Ovary (tissue), 7 donors: ENCODE measurements at regions not wholly inside any gene's neighbourhood (a gene's known extent, or its start where the extent isn't known, plus 50 kb on each side); places are given as distances from the start of the nearest gene placed in this dataset.

Experiments
- DNase-seq, 5 donors: peaks; one replicate each; pipeline ENCODE4 v3.0.0-alpha.2; 2019 to 2020
- H3K27ac ChIP-seq, 2 donors: fragments of 200-600 bp; one replicate each; pipeline versions ENCODE4 v1.5.1 to v1.8.0; 2019 to 2022
- H3K27me3 ChIP-seq: fragments of 200-600 bp; one replicate; pipeline ENCODE4 v1.8.0; 2022
- H3K36me3 ChIP-seq: fragments of 200-600 bp; sonication (generic); one replicate; pipeline ENCODE4 v1.5.1; 2019
- H3K4me1 ChIP-seq: one replicate; pipeline ENCODE4 v1.8.1; 2013; ENCODE audit warnings: mild to moderate bottlenecking, moderate library complexity; ENCODE audit not compliant: insufficient read depth
- H3K4me3 ChIP-seq: fragments of 200-600 bp; sonication (generic); one replicate; pipeline ENCODE4 v1.5.1; 2017
- H3K9me3 ChIP-seq, 2 donors: fragments of 200-600 bp in 1 of 2; sonication (generic) in 1 of 2; one replicate each; pipeline versions ENCODE4 v1.5.1 to v1.8.1; 2013 to 2019; ENCODE audit warnings: mild to moderate bottlenecking in 1 of 2, moderate library complexity in 1 of 2
- CTCF ChIP-seq, 3 donors: fragments of 450-650 bp in 2 of 3; fragments of 200-600 bp in 1 of 3; IDR thresholded peaks; one replicate each; pipeline versions ENCODE4 v1.5.1 to v1.8.0; 2016 to 2022; ENCODE audit warnings: antibody characterized with exemption in 3 of 3, mild to moderate bottlenecking in 1 of 3
- EP300 ChIP-seq: sonication (generic); formaldehyde crosslinking; IDR thresholded peaks from one replicate; pipeline ENCODE4 v1.6.1; 2017; ENCODE audit warnings: antibody characterized with exemption
- POLR2A ChIP-seq: fragments of 450-650 bp; IDR thresholded peaks from one replicate; pipeline ENCODE4 v1.6.1; 2017; ENCODE audit warnings: antibody characterized with exemption, mild to moderate bottlenecking, moderate library complexity
- WGBS, 3 donors: extraction: QIAGEN DNeasy Blood & Tissue Kit in 1 of 3; methylation state at CpG; one replicate each; pipeline versions ENCODE4 v1.1.5 to v1.1.7; 2013 to 2017; 5-methylcytosine and 5-hydroxymethylcytosine counted together
- intact Hi-C, 4 donors: fragments of 100-400 bp; cut with DNase I; formaldehyde crosslinking; loops; one replicate each; pipeline versions ENCODE4 v1.11.0 to v1.15.1; 2022 to 2023
- donor health status: DM: no; HTN: no; CAD: no; lungs with moderate emphysema.
- donor health status: DM: no; HTN: no; CAD: no.
- donor health status: Bipolar disorder and iron deficiency.
- donor health status: DM: no; HTN: no; CAD: no.
- donor health status: DM: yes; HTN: yes; CAD: no.

GRCh38 chr2:8015848-8016600 lies 665.8 kb upstream of the ID2 start:
- intact Hi-C loops = no loop called here
- 69 to 82% (median 74%) methylated on average over 7 of the region's 7 CpGs for WGBS, 3 donors
- no peaks in the 10 kb centered on the region for H3K27me3 ChIP-seq

GRCh38 chr2:8016688-8017087 lies 665.2 kb upstream of the ID2 start:
- Histone ChIP-seq H3K36me3 (no peaks in the 10 kb centered on the region), H3K27me3 (no peaks in the 10 kb centered on the region), H3K27ac (no peak overlapping the region), H3K4me1 (no peaks in the 10 kb centered on the region), H3K9me3 (no peaks in the 10 kb centered on the region), H3K4me3 (no peak overlapping the region)
- DNase-seq = no peak
- intact Hi-C loops = no loop called here
- 93 to 95% (median 94%) methylated on average over 4 of the region's 4 CpGs for WGBS, 3 donors
- TF ChIP-seq POLR2A (no peak), CTCF (IDR thresholded peaks at IDR 0.05) (no peak), EP300 (no peak)

More at GRCh38 chr2:8015848-8016600, 665.8 kb upstream of the ID2 start:
- Histone ChIP-seq H3K27ac (no peak overlapping the region), H3K4me1 (no peaks in the 10 kb centered on the region), H3K9me3 (no peaks in the 10 kb centered on the region), H3K36me3 (no peaks in the 10 kb centered on the region), H3K4me3 (no peak overlapping the region)
- DNase-seq = no peak
- TF ChIP-seq EP300 (no peak), POLR2A (no peak), CTCF (IDR thresholded peaks at IDR 0.05) (no peak)

- Histone ChIP-seq H3K36me3 (no peaks in the 10 kb centered on the region), H3K27me3 (no peaks in the 10 kb centered on the region), H3K4me3 (no peak overlapping the region), H3K9me3 (no peaks in the 10 kb centered on the region), H3K27ac (no peak overlapping the region), H3K4me1 (no peaks in the 10 kb centered on the region)
- WGBS, 3 donors = 93 to 95% (median 94%) methylated on average over 8 of the region's 8 CpGs
- TF ChIP-seq POLR2A (no peak), CTCF (IDR thresholded peaks at IDR 0.05) (no peak), EP300 (no peak)
- no peak for DNase-seq
- intact Hi-C loops = no loop called here
These were observed 662.9 kb upstream of the ID2 start for GRCh38 chr2:8018956-8019355.

GRCh38 chr2:8019934-8020333 lies 661.9 kb upstream of the ID2 start:
- H3K9me3 ChIP-seq = no peaks in the 10 kb centered on the region
- intact Hi-C loops = no loop called here

More at GRCh38 chr2:8019934-8020333, 661.9 kb upstream of the ID2 start:
- no peak for TF ChIP-seq EP300
- no peak for TF ChIP-seq POLR2A
- TF ChIP-seq CTCF (IDR thresholded peaks at IDR 0.05) = no peak
- Histone ChIP-seq H3K4me3 (no peak overlapping the region), H3K27ac (no peak overlapping the region), H3K36me3 (no peaks in the 10 kb centered on the region), H3K27me3 (no peaks in the 10 kb centered on the region), H3K4me1 (no peaks in the 10 kb centered on the region)
- 86 to 95% (median 92%) methylated on average over 8 of the region's 8 CpGs for WGBS, 3 donors
- no peak for DNase-seq
